Fibroblast of lung (primary cell): ENCODE measurements at regions not wholly inside any gene's neighbourhood (a gene's known extent, or its start where the extent isn't known, plus 50 kb on each side); places are given as distances from the start of the nearest gene placed in this dataset.

Experiments used
- DNase-seq, 2 donors: peaks; one replicate each; pipeline versions ENCODE4 v3.0.0 to v3.0.0-alpha.2; 2010; ENCODE audit warnings: low read depth in 2 of 2
- H2AFZ ChIP-seq: 2 replicates; pipeline ENCODE4 v1.5.1; 2012; ENCODE audit warnings: low read length, control low read depth, inconsistent platforms
- H3K27ac ChIP-seq: 2 replicates; pipeline ENCODE4 v1.5.1; 2011; ENCODE audit warnings: low read length, control low read depth; ENCODE audit not compliant: insufficient read depth
- H3K27me3 ChIP-seq: 2 replicates; pipeline ENCODE4 v1.5.1; 2011; ENCODE audit warnings: mild to moderate bottlenecking, low read length; ENCODE audit not compliant: control insufficient read depth, insufficient read depth
- H3K36me3 ChIP-seq: 2 replicates; pipeline ENCODE4 v1.5.1; 2011; ENCODE audit warnings: low read length; ENCODE audit not compliant: control insufficient read depth, insufficient read depth
- H3K4me1 ChIP-seq: 2 replicates; pipeline ENCODE4 v1.5.1; 2011; ENCODE audit warnings: low read length; ENCODE audit not compliant: control insufficient read depth, insufficient read depth; ENCODE audit errors: extremely low read depth
- H3K4me2 ChIP-seq: 2 replicates; pipeline ENCODE4 v1.5.1; 2011; ENCODE audit warnings: low read length, control low read depth; ENCODE audit not compliant: insufficient read depth; ENCODE audit errors: extremely low read depth
- H3K4me3 ChIP-seq, 4 experiments: fragments of 200-600 bp in 1 of 4; sonication (generic) in 1 of 4; replicated peaks in 1 of 4; 2 replicates each; pipeline ENCODE4 v1.5.1; 2011 to 2016; ENCODE audit warnings: low read length in 4 of 4, low read depth in 3 of 4, mild to moderate bottlenecking in 3 of 4, control low read depth in 2 of 4, inconsistent platforms in 1 of 4, mixed read lengths in 1 of 4; ENCODE audit not compliant: insufficient read depth in 1 of 4; ENCODE audit errors: control extremely low read depth in 1 of 4
- H3K79me2 ChIP-seq: 2 replicates; pipeline ENCODE4 v1.5.1; 2012; ENCODE audit warnings: mild to moderate bottlenecking, low read length, inconsistent platforms; ENCODE audit not compliant: control insufficient read depth, insufficient read depth
- H3K9ac ChIP-seq: 2 replicates; pipeline ENCODE4 v1.5.1; 2011; ENCODE audit warnings: mild to moderate bottlenecking, low read length, control low read depth; ENCODE audit not compliant: insufficient read depth
- H3K9me3 ChIP-seq: 2 replicates; pipeline ENCODE4 v1.5.1; 2012; ENCODE audit warnings: low read depth, low read length; ENCODE audit not compliant: control insufficient read depth, insufficient read depth
- H4K20me1 ChIP-seq: 2 replicates; pipeline ENCODE4 v1.5.1; 2011; ENCODE audit warnings: low read length; ENCODE audit not compliant: control insufficient read depth, insufficient read depth; ENCODE audit errors: extremely low read depth
- CTCF ChIP-seq, 2 donors: IDR thresholded peaks in 1 of 2; conservative IDR thresholded peaks in 1 of 2; 1 replicate in 1 of 2; 2 replicates in 1 of 2; pipeline ENCODE4 v1.5.1; 2011 to 2012; ENCODE audit warnings: low read length in 2 of 2, control low read depth in 1 of 2, inconsistent platforms in 1 of 2, low read depth in 1 of 2, mild to moderate bottlenecking in 1 of 2
- EZH2 ChIP-seq: IDR thresholded peaks from 2 replicates; pipeline ENCODE4 v1.5.1; 2012; ENCODE audit warnings: low read length, control low read depth, mild to moderate bottlenecking; ENCODE audit errors: missing control alignments

DNA sequence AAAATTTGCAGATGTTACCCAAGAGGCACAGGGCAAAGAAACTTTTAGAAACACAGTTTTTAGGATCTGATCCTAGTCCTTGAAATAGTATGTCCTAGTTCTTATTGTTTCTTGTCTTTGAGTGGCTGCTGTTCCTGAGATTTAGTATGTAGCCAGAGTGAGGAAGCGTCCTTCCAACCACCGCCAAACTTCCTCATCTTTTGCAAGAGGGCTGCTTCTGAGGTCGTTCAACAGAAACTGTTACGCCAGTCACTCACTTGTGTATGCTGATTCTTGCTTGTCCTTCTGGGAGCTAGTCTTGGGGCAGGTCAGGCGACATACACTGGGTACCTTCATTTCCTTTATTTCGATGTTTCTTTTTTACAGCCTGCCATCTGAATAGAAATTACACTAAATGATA, 577.3 kb upstream of the ZNF717 start:
- H3K4me2 ChIP-seq: no peak overlapping the region
- no peaks in the 10 kb centered on the region for H3K9me3 ChIP-seq
- no peak for TF ChIP-seq EZH2
- no peak for TF ChIP-seq CTCF (conservative IDR thresholded peaks at IDR 0.05 in 1 of 2, IDR thresholded peaks at IDR 0.05 in 1 of 2; ENCODE audit: low read depth in 1 of 2, low read length in 2 of 2)
- H3K27ac ChIP-seq: no peak overlapping the region
- DNase-seq: no peak
- no peaks in the 10 kb centered on the region for H3K36me3 ChIP-seq
- no peak overlapping the region for H2AFZ ChIP-seq
- no peak overlapping the region for H3K9ac ChIP-seq
- H3K27me3 ChIP-seq: no peaks in the 10 kb centered on the region
- no peaks in the 10 kb centered on the region for H4K20me1 ChIP-seq
- H3K4me3 ChIP-seq: no peak overlapping the region
- no peaks in the 10 kb centered on the region for H3K79me2 ChIP-seq
- H3K4me1 ChIP-seq: no peaks in the 10 kb centered on the region

DNA sequence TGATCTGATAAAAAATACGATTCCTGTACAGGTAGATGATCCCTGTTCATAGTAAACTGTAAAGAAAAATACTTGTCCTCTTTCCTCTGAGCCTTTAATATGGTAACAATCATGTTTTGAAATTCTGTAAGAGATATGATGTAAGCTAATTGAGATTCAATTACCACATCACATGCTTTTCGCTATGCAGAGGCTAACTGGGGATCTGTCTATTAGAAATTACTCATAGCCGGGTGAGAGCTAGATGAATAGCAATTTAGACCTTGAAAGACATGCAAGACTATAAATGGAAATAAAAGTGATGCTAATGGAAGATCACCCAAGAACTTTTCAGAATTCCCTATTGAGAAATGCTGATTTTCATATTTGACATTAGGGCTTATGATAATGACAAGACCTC, 579.9 kb upstream of the ZNF717 start:
- no peaks in the 10 kb centered on the region for H4K20me1 ChIP-seq
- H3K79me2 ChIP-seq: no peaks in the 10 kb centered on the region
- no peaks in the 10 kb centered on the region for H3K4me1 ChIP-seq
- no peak for DNase-seq
- no peak overlapping the region for H3K9ac ChIP-seq
- no peaks in the 10 kb centered on the region for H3K9me3 ChIP-seq
- H2AFZ ChIP-seq: no peak overlapping the region
- TF ChIP-seq EZH2 (no peak), CTCF (conservative IDR thresholded peaks at IDR 0.05 in 1 of 2, IDR thresholded peaks at IDR 0.05 in 1 of 2; ENCODE audit: low read depth in 1 of 2, low read length in 2 of 2) (no peak)
- no peaks in the 10 kb centered on the region for H3K36me3 ChIP-seq
- H3K27ac ChIP-seq: no peak overlapping the region
- no peaks in the 10 kb centered on the region for H3K27me3 ChIP-seq
- H3K4me2 ChIP-seq: no peak overlapping the region
- H3K4me3 ChIP-seq: no peak overlapping the region

DNA sequence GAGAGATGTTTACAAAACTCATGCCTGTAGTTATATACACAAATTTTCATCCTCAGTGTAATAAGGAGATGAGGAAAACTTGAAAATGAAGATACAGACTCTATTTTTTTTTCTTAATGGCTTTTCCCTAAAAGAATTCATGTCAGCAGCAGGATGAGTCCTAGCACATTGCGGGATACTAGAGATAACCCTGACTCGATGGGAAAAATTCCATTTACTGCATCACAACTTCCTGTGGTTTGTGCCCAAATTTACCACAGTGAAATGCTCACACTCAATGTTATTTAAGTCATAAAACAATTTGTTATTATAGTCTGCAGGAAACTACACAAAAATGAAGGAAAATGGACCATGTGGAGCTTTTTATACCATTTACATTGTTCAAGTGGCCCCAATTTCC, 581.9 kb upstream of the ZNF717 start:
- Histone ChIP-seq H3K27me3 (no peaks in the 10 kb centered on the region), H4K20me1 (no peaks in the 10 kb centered on the region), H3K4me3 (no peak overlapping the region), H3K9ac (no peak overlapping the region), H3K79me2 (no peaks in the 10 kb centered on the region), H3K4me1 (no peaks in the 10 kb centered on the region), H3K4me2 (no peak overlapping the region), H3K27ac (no peak overlapping the region), H3K9me3 (no peaks in the 10 kb centered on the region), H2AFZ (no peak overlapping the region), H3K36me3 (no peaks in the 10 kb centered on the region)
- peak; percentile 29 to 45 for DNase-seq
- no peak for TF ChIP-seq CTCF (conservative IDR thresholded peaks at IDR 0.05 in 1 of 2, IDR thresholded peaks at IDR 0.05 in 1 of 2; ENCODE audit: low read depth in 1 of 2, low read length in 2 of 2)
- TF ChIP-seq EZH2: no peak
